DMS53 treated with DMSO at 0.1 percent for 48 hours (cell line): ENCODE measurements at regions not wholly inside any gene's neighbourhood (a gene's known extent, or its start where the extent isn't known, plus 50 kb on each side); places are given as distances from the start of the nearest gene placed in this dataset.
"Not testable (repeated sequence)": the region's sequence is repeated elsewhere in the genome, so short reads cannot be mapped to it uniquely, and the experiment has no call there.

Experiments used
- DNase-seq: peaks from one replicate; lab custom pipeline; 2025; ENCODE audit not compliant: unreplicated experiment; lab: John Stamatoyannopoulos, UW

DNA sequence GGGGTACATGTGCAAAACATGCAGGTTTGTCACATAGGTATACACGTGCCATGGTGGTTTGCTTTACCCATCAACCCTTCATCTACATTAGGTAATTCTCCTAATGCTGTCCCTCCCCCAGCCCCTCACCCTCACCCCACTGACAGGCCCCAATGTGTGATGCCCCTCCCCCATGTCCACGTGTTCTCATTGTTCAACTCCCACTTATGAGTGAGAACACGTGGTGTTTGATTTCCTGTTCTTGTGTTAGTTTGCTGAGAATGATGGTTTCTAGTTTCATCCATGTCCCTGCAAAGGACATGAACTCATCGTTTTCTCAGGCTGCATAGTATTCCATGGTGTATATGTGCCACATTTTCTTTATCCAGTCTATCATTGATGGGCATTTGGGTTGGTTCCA lies 232.9 kb upstream of the RASGRP1 start:
- not testable (repeated sequence) for DNase-seq

DNA sequence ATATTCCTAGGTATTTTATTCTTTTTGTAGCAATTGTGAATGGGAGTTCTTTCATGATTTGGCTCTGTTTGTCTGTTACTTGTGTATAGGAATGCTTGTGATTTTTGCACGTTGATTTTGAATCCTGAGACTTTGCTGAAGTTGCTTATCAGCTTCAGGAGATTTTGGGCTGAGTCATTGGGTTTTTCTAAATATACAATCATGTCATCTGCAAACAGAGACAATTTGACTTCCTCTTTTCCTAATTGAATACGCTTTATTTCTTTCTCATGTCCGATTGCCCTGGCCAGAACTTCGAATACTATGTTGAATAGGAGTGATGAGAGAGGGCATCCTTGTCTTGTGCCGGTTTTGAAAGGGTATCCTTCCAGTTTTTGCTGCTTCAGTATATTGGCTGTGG lies 234.6 kb upstream of the RASGRP1 start:
- DNase-seq, result not testable (repeated sequence)

DNA sequence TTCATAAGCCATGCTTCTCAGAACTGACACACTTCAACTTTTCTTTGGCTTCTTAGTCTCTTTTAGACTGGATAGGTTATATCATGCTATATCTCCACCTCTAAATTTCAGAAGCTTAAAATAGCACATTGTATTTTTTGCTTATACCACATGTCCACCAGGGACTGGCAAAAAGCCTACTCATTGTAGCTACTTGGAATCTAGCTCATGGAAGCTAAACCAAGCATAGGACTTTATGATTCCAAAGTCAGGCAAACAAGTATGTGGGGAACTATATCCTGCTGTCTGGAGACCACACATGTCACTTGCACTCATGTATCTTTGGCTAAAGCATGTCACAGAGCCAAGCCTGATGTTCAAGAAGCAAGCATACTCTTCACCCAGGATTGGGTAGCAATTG lies 245.0 kb upstream of the RASGRP1 start:
- no peak for DNase-seq

DNA sequence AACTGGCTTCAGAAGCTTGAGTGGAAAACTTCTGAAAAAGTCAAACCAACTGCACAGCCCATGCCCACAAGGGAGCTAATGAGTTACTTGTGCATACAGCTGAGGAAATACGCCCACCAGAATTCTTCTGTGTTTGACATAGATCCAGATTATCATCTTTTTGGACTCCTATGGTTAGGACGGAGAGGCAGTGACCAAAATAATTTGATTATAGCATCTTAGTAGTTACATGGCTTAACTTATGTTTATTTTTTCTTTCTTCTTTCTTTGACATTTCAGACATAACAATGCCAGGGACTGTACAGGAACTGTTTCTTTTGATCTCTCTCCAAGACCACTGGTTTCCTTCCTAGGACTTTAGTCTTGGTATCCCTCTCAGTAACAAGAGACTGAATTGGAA lies 246.1 kb upstream of the RASGRP1 start:
- DNase-seq, result no peak

GRCh38 chr15:38814254-38814653 lies 249.6 kb upstream of the RASGRP1 start:
- DNase-seq, result not testable (repeated sequence)

DNA sequence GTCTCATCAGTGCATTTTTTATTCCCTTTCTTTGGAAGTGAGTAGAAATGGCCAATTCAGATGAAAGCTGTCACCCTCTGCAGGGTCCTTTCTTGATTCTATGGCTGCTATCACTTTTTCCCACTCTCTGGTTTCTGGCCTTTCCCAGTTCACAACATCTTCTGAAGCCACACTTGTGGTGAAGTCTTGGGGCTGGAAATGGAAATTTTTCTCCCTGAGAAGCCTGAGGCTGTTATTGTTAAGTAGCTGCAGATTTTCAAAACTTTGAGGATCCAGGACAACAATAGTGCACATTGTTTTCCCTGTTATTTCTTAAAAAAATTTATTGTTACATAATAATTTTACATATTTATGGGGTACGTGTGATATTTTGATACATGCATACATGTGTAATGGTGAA lies 250.3 kb upstream of the RASGRP1 start:
- DNase-seq, result no peak

- DNase-seq, result peak; percentile 54
Observed at GRCh38 chr15:38817427-38818156, 253.0 kb upstream of the RASGRP1 start.

DNA sequence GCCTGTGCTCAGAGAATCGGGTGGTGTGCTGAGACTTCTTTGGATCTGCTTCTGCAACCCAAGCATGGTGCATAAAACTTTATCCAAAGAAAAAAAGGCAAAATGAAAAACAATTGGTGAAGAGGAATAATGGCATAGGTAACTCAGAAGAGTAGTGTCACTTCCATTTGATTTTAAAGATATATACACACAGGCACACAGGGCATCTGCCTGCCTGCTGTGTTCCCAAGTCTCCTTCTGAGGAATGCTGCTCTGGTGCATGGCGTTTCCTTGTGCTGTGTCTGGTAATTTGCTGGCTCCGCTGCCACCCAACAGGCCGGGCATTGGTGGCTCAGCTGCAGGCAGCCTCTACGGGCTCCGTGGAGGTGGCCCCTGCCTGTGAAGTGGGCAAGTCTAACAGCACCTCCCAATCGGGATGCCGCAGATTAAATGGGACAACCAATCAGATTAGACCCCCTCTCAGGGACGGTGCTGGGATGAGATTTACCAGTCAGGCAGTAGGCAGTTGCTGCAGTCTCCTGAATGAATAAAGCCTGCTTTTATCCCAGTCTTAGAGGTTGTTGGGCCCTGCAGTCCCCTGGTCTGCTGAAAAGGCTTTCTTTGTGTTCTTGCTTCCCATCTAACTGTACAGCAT lies 253.7 kb upstream of the RASGRP1 start:
- DNase-seq, result no peak

DNA sequence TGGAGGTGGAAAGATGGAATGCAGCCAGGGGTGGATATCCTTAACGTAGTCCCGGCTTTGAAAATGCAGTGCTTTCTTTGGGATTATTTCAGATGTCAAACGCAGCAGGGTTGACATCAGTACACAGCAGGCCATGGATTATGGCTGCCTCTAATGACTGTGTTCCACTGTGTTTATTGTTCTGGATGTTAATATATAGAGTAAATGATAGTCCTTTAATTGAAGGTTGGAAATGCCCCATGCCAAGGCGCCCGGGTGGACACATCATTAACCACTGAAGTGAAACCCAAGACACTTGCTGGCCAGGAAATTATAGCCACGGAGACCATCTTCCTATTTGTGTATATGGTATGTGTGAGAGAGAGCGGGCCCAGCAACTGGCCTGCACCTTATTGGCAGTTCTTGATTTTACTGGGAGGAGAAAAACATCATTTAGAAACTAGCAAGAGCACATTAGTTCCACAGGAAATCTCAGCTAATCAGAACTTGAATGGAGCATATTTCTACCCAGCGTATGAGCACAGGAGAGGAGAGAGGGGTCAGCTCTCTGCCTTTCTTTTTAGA lies 254.9 kb upstream of the RASGRP1 start:
- no peak for DNase-seq

- no peak for DNase-seq
Observed at GRCh38 chr15:38823263-38823662, 258.6 kb upstream of the RASGRP1 start.

- DNase-seq, result no peak
Observed at GRCh38 chr15:38824719-38825118, 260.1 kb upstream of the RASGRP1 start.

DNA sequence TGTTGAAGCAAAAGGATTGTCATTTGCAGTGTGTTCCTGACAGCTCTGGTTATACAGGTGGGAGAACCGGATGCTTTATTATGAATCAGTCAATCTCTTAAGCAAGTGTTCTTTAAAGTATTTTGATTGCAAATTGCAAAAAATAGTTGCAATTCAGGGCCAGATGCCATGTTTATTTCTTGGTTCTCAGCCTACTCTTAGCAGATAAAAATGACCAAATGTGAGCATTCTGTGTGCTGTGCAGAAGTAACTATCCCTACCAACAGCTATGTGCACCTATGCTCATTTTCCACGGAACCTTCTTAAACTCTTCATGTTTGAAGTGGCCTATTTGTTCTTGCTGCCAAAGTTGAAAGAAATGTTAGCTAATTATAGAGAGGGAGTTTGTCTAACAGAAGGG lies 262.3 kb upstream of the RASGRP1 start:
- no peak for DNase-seq

DNA sequence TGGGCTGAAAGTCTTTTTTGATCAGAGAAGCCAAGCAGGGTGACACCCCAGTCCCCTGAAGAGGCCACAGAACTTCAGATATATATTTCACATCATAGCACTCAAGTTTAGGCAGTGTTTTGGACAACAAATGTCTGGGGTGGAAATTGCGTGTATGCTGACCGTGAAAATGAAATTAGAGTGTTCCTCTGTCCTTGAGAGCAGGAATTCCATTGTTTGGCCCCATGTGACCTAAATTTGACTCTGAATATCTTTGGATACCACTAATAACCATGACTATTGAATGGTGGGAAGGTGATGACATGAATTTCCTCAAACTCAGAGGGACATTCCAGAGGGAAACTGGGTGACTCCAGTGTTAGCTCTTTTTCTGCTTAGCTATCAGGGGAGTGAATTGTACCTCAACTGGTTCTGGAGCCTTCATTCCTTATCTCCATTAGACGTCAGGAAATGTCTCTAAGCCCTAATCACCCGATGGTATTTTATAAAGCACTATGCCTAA lies 263.5 kb upstream of the RASGRP1 start:
- DNase-seq, result no peak

GRCh38 chr15:38829086-38829485 lies 264.5 kb upstream of the RASGRP1 start:
- DNase-seq, result no peak

GRCh38 chr15:38842226-38842625 lies 277.6 kb upstream of the RASGRP1 start:
- no peak for DNase-seq

GRCh38 chr15:38843051-38843501 lies 278.5 kb upstream of the RASGRP1 start:
- DNase-seq, result no peak

DNA sequence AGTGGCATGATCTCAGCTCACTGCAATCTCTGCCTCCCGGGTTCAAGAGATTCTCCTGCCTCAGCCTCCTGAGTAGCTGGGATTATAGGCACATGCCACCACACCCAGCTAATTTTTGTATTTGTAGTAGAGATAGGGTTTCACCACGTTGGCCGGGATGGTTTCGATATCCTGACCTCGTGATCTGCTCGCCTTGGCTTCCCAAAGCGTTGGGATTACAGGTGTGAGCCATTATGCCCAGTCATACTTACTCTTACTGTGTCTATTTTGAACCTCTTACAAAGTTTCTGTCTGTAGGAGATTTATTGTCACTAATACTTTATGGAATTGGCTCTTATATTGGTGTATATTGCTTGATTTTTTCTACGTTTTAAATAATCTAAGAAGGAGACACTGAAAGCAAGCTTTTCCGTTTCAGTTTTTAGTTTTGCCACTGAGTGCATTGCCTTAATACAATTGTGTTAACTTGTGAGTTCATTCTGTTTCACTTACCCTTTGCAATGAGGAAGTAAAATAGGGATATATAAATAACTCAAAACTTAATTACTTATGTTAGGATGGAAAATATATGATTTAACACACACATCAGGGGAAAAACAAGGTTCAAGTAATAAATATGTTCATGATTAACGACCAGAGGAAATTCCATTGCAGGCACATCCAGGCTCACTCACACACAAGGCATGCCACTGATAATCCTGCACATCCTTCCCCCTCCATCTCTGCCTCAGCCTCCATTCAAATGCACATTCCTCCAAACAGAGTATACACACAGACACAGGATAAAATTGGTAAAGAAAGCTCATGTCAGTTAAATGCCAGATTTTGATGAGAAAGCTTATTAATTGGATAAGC lies 279.3 kb upstream of the RASGRP1 start:
- DNase-seq, result no peak

DNA sequence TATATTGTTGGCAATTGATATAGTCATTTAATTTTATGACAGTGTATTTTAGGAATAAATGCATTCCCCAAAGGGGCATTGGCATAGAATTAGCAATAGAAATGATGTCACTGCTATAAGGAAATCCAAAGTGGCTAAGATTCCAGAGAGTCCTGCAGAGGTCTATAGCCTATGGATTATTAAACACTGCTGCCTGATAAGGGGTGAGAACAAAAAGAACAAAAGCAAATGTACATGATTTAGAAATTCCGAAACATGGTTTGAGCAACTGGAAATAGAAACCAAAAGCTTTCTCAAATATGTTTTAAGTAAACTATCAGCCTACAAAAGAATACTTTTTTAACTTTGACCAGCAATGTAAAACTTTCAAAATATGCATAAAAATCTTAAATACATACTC lies 280.1 kb upstream of the RASGRP1 start:
- no peak for DNase-seq

DNA sequence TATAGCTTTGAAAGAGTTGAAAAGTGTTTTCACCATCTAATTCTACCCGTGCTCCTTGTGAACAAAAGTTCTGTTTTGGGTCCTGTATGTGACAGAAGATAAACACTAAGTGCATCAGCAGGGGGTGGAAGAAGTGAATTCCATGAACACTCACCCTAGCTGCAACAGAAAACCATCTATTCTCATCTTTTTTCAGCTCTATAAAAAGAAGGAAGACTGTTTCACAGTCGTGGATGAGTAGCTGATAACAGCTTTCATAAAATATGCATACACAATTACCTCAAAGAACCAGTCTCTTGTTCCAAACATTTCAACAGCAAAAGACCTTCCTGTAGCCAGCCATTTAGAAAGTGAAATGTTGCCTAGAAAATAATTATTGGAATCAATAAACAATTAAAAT lies 281.7 kb upstream of the RASGRP1 start:
- DNase-seq, result no peak

DNA sequence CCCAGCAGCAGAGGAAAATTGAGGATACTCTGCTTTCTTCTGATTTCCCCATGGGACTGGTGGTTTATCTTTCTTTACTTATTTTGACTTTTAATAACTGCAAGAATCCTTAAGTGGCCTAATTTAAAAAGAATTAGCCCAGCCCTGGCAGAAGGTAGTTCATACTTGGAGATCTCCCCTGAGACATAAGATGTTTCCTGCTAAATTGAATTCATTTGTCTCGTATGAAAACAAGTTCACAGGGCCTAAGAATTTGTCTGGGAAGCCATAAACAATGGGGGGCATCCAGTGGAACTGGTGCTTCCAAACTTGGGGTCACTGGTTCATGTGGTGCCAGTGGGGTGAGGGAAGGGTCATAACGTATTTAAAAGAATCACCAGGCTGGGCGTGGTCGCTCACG lies 283.1 kb upstream of the RASGRP1 start:
- no peak for DNase-seq

DNA sequence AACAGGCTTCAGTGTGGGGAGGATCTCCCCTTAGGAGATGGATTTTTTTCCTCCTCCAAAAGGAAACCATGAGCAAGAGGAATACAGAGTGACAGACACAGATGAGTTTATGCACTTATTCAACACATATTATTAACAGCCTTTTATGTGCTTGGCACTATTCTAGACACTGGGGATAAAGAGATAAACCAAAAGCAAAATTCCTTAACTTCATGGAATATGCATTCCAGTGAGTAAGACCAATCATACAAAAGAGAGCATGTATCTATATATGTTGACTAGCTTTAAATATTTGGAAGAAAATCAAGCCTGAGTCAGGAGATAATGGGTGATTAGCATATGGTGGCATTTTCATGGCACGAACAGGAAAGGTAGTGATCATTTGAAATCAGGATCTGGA lies 284.4 kb upstream of the RASGRP1 start:
- DNase-seq, result no peak
